M059J (cell line): ENCODE measurements at regions not wholly inside any gene's neighbourhood (a gene's known extent, or its start where the extent isn't known, plus 50 kb on each side); places are given as distances from the start of the nearest gene placed in this dataset.
"Not testable (repeated sequence)": the region's sequence is repeated elsewhere in the genome, so short reads cannot be mapped to it uniquely, and the experiment has no call there.

Source experiments
- DNase-seq: peaks from one replicate; pipeline ENCODE4 v3.0.0-alpha.2; 2012; ENCODE audit warnings: low read depth

DNA sequence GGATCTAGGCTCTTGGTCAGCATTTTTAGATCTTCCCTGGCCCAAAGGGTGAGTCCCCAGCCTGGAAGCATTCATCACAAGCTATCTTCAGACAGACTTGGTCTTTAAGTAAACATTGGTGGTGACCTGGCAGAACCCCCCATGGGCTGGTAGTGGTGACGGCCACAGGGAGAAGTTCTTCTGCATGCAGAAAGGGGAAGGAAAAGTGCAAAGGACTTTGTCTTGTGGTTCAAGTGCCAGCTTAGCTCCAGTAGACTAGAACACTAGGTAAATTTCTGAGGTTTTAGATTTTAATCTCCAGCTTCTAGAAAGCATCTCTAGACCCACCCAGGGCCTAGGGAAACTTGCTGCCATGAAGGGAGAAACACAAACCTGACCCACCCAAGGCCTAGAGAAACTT is 584.0 kb downstream of the CHSY3 start:
- DNase-seq: no peak

DNA sequence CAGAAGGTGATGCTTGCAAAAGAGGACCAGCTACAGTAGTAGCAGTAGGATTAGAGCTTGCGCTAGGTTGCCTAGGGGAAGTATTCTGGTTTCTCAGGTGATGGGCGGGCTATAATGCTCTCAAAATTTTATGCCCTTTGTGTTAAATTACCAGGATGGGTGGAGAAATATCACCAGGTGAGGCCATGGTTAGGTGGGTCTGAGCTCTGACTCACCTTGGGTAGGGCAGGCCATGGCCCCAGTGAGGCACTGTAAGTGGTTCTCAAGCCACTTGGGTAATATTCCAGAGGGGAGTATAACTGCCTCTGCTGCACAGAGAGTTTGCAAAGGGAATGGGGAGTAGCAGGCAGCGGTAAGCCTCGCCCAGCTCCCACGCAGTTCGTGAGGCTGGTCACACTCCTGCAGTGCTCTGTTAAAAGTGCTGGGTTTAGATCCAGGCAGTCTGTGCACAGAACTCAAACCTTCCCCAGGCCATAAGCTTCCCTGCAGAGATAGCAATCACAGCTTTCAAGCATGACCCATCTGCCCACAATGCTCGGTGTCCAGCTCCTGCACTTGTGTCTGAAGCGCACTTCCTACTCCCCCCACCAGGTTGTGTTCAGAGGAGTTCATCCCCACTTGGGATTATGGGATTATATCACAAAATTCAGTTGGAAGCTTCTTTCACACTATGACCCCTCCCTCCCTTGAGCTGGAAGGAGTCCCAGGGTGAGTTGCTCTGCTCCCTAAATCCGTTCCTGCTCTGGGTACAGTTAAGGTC is 575.0 kb downstream of the CHSY3 start:
- DNase-seq: no peak

DNA sequence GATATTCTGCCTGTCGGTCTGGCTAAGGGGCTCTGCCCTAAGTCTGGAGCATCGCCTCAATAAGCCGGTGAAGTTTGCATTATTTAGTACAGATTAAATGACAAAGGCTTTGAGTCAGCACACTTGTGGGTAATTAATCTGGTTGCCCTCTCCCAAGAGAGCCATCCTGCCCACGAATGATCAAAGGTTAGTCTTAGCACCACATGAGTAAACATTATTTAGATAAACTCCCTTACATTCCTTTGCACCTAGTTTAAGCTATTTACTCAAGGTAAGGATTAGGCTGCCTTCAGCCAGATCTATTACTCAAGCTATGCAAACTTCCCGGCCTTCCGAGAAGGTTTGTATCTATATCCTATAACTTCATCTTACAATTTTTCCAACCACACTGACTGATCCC is 572.1 kb downstream of the CHSY3 start:
- no peak for DNase-seq

GRCh38 chr5:130462516-130462915 is 558.3 kb downstream of the CHSY3 start:
- peak; percentile 2 for DNase-seq

- no peak for DNase-seq
These were observed 550.9 kb downstream of the CHSY3 start for GRCh38 chr5:130455175-130455574.

GRCh38 chr5:130452744-130453143 is 548.5 kb downstream of the CHSY3 start:
- DNase-seq: no peak

DNA sequence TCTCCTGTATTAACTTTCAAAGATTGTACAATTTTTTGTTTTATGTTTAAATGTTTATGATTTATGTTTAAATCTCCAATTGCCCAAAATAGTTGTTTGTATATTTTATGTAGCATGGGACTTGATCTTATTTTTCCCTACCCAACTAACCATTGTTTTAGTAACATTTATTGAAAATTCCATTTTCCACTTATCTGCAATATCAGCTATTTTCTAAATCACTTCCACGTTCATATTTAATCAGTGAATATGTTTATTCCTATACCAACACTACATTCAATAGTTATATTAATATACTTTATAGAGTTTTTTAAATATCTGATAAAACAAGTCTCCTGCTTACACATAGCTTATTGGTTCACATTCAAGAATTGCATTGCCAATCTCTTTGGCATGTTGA is 532.2 kb downstream of the CHSY3 start:
- DNase-seq: no peak

GRCh38 chr5:130427222-130427955 is 523.1 kb downstream of the CHSY3 start:
- no peak for DNase-seq

DNA sequence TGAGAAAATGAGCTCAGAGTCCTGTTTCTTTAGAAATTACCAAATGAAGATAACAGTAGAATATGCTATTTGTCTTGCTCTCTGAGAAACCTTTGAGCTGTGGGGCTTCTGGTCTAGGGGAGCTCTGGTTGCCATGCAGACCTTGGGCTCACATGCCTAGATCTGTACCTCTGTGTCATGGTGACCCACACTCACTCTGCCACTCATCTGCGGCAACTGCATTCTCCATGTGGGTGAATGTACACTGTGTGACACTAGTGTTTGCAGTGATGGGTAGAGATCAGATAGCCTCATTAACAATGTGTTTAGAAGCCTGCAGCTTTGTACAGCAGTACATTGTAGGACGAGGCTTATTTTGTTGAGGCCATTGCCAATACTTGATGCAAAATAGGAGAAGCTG is 521.2 kb downstream of the CHSY3 start:
- DNase-seq: no peak

DNA sequence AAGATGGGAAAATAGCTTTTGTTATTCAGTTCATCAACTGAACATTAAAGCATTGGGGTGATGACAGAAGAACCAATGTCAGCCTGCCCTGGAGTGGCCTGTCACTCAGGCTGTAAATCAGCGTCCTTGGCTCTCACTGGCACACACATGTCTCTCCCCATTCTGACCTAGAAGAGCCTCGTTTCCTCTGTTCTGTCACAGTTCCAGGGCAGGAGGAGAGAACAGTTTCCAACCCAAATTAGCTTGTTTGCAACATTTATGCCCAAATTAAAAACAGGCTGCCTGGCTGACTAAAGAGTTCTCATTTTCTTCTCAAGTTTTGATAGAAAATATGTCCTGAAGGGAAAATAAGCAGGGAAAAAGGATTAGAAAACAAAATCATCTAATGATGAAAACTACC is 520.1 kb downstream of the CHSY3 start:
- no peak for DNase-seq

DNA sequence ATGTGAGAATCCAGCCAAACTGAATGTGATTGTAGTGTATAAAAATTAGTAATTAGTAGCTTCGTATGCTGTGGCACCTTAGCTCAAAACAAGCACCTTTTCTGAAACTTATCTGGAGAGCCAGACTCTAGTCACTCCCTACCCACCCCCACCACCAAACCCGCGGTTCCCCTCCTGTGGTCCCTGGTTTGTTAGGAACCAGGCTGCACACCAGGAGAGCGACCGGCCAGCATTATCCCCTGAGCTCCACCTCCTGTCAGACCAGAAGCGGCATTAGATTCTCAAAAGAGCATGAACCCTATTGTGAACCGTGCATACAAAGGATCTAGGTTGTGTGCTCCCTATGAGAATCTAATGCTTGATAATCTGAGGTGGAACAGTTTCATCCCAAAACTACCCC is 498.6 kb downstream of the CHSY3 start:
- no peak for DNase-seq

DNA sequence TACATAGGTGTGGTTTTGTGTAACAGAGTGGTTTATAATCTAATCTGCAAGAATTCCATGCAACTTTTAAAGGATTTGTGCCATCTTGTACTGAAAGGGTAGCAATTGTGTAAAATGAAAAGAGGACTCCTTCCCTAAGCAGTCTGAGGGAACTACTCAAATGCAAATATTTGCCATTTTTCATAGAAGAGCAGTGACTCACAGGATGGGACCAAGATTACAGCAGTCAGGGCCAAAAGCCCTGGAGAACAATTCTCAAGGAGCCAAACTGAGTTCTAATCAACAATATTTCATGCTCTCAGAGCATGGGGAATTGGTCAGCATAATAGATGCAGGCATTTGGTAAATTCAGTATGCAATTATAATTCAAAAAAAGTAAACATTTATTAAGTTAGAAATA is 495.8 kb downstream of the CHSY3 start:
- peak; percentile 8 for DNase-seq

- DNase-seq: no peak
These were observed 494.6 kb downstream of the CHSY3 start for GRCh38 chr5:130398825-130399224.

GRCh38 chr5:130397727-130398126 is 493.5 kb downstream of the CHSY3 start:
- DNase-seq: not testable (repeated sequence)

GRCh38 chr5:130397132-130397531 is 492.9 kb downstream of the CHSY3 start:
- no peak for DNase-seq

- DNase-seq: not testable (repeated sequence)
These were observed 487.5 kb downstream of the CHSY3 start for GRCh38 chr5:130391727-130392264.

DNA sequence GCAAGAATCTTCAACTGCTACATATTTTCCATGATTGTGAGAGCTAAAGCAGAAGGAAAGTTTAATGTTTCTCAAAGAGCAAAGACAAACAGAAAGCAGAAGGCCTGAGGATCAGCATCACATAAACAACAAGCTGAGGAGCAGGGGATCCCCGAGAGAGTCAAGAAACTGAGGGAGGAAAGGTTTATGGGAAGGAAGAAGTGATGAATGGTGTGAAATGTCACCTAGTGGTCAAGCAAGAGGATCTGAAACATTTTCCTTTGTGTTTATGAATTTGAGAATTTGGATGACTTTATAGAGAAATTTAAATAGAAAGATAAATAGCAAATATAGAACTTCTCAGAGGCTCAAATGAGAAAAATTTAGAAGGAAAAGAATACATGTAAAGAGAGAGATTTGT is 481.9 kb downstream of the CHSY3 start:
- no peak for DNase-seq

DNA sequence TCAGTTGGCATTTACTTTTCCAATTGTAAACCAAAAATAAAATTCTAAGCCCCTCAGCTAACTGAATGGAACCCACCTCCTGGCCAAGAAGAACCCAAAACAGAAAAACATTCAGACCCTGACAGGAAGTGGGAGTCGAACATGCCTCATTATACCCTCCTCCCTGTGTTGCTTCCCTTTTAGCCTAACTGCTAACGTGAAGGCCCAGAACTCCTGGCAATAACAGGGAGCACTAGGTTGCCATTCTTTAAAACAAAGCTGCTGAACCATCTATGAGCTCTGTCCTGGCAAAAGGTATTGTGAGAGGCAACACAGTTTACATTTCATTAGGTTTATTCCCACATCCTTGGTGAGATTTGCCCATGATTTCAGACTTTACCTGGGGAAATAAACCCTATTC is 481.4 kb downstream of the CHSY3 start:
- DNase-seq: no peak

DNA sequence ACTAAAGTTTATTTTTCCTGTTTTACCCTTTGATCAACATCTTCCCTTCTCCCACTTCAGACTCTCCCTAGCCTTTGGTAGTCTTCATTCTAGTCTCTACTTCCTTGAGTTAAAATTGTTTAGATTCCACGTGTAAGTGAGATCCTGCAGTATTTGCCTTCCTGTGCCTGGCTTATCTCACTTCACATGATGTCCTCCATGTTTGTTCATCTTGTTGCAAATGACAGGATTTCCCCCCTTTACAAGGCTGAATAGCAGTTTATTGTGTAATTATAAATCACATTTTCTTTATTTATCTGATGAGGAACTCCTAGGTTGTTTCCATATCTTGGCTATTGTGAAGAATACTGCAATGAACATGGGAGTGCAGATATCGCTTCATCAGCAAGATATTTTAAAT is 461.7 kb downstream of the CHSY3 start:
- no peak for DNase-seq

DNA sequence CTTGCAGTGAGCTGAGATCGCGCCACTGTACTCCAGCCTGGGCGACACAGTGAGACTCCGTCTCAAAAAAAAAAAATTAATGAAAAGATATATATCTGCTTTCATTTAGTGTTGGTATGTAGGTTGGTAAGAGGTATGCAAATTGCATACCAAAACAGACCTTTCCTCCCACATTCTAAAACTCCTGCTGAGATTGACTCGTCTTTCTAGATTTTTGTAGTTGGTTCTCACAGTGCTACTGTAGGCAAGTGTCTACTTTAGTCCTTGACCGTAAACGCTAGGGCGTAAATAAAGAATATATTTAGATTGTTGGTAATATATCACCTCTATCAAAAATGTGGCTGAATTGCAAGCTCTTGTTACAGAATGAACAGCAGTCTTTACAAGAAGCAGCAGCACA is 445.9 kb downstream of the CHSY3 start:
- DNase-seq: no peak

GRCh38 chr5:130337179-130337888 is 433.1 kb downstream of the CHSY3 start:
- DNase-seq: peak; percentile 59

DNA sequence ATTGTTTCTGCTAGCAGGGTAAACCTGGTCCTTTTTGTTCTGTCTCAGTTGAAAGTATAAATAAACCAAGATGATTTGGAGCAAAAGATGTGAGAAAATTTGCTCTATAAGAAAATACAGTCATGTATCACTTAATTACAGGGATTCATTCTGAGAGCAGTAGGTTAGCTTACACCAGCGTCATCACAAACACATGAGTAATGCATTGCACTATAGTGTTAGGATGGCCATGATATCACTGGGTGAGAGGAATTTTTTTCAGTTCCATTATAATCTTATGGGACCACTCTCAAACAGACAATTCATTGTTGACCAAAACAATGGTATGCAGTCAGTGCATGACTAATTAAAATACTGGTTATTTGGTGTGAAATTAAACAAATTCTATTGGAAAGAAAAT is 430.9 kb downstream of the CHSY3 start:
- DNase-seq: no peak

DNA sequence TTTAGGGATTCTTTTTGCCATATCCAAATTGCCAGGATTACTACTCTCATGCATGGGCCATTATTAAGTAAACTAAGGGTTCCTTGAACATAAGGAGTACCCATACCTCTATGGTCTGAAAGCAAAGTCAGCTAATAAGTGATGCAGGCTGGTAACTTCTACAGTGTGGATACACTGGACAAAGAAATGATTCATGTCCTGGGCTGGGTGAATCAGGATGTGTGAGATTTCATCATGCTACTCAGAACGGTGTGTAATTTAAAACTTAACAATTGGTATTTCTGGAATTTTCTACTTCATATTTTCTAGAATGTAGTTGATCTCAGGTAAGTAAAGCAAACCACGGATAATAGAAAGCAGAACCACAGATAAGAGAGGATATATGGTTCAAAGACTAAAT is 428.8 kb downstream of the CHSY3 start:
- DNase-seq: peak; percentile 32
